Bronchial epithelial cell (primary cell): ENCODE measurements at regions not wholly inside any gene's neighbourhood (a gene's known extent, or its start where the extent isn't known, plus 50 kb on each side); places are given as distances from the start of the nearest gene placed in this dataset.

ENCODE experiments used
- DNase-seq: peaks from one replicate; pipeline ENCODE4 v3.0.0-alpha.2; 2010; ENCODE audit warnings: low read depth
- FAIRE-seq: peaks from 2 replicates; lab custom pipeline; 2011; peaks lifted over from hg19 to GRCh38; lab: Jason Lieb, UNC
- H3K27me3 ChIP-seq: 2 replicates; pipeline ENCODE4 v1.5.1; 2011; ENCODE audit warnings: low read length; ENCODE audit not compliant: control insufficient read depth, insufficient read depth
- H3K36me3 ChIP-seq: 2 replicates; pipeline ENCODE4 v1.5.1; 2011; ENCODE audit warnings: low read length; ENCODE audit not compliant: control insufficient read depth, insufficient read depth
- H3K4me3 ChIP-seq: 2 replicates; pipeline ENCODE4 v1.5.1; 2011; ENCODE audit warnings: mild to moderate bottlenecking, low read depth, low read length, control low read depth
- TF ChIP-seq, protein P1 (sequence below): IDR thresholded peaks from 2 replicates; pipeline ENCODE4 v1.5.1; 2011; ENCODE audit warnings: mild to moderate bottlenecking, moderate library complexity, low read length, control low read depth, inconsistent platforms; ENCODE audit not compliant: insufficient read depth, severe bottlenecking

DNA sequence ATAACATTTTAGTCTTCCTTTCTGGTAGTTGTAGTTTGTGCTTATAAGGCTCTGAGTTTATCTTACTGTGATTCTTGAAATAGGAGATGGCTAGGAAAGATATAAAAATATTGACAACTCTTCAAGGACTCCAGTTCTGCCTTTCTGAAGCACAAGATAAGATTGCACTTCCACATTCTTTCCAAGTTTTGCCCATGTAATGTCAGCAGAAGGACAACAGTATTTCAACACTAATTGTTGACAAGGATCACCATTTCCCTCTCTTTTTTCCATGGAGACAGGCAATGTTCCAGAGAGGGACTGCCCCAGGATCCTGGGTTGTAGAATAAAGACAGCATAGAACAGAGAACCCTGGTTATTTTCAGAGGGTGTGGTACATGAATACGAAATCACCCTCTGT lies 279.1 kb upstream of the CNTNAP5 start:
- TF ChIP-seq, protein P1, sequence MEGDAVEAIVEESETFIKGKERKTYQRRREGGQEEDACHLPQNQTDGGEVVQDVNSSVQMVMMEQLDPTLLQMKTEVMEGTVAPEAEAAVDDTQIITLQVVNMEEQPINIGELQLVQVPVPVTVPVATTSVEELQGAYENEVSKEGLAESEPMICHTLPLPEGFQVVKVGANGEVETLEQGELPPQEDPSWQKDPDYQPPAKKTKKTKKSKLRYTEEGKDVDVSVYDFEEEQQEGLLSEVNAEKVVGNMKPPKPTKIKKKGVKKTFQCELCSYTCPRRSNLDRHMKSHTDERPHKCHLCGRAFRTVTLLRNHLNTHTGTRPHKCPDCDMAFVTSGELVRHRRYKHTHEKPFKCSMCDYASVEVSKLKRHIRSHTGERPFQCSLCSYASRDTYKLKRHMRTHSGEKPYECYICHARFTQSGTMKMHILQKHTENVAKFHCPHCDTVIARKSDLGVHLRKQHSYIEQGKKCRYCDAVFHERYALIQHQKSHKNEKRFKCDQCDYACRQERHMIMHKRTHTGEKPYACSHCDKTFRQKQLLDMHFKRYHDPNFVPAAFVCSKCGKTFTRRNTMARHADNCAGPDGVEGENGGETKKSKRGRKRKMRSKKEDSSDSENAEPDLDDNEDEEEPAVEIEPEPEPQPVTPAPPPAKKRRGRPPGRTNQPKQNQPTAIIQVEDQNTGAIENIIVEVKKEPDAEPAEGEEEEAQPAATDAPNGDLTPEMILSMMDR: no peak
- FAIRE-seq (no peak), DNase-seq (no peak)
- H3K36me3 ChIP-seq: no peaks in the 10 kb centered on the region
- H3K4me3 ChIP-seq: no peak overlapping the region
- H3K27me3 ChIP-seq: no peaks in the 10 kb centered on the region

DNA sequence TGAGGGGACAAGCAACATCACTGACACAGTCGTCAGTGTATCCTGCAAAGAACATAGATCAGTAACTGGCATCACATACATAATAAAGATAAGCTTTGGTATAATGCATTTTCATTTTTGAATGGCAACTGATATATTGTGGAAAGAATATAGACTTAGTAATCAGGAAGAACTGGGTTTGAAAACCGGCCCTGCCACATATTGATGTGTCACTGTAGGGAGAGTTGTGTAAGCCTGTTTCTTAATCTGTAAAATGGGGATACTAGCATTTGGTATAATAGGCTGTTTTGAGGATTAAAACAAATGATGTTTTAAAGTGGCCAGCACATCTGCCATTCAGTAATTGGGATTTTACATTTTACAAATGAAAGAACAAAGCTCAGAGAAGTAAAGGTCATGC lies 277.8 kb upstream of the CNTNAP5 start:
- H3K36me3 ChIP-seq: no peaks in the 10 kb centered on the region
- H3K4me3 ChIP-seq: no peak overlapping the region
- TF ChIP-seq, protein P1: no peak
- no peaks in the 10 kb centered on the region for H3K27me3 ChIP-seq
- DNase-seq (peak; percentile 13), FAIRE-seq (no peak)

DNA sequence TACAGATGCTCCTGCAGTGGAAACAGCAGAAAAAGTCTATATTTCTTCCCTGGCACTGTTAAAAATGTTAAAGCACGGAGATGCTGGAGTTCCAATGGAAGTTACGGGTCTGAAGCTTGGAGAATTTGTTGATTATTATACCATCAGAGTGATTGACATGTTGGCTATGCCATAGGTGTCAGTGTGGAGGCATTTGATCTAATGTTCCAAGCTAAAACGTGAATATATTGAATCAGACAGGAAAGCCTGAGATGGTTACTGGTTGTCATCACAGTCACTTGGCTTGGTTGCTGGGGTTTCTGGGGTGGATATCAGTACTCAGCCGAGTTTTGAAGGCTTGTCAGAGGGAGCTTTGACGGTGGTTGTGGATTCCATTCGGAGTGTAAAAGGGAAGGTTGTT lies 262.9 kb upstream of the CNTNAP5 start:
- Histone ChIP-seq H3K36me3 (no peaks in the 10 kb centered on the region), H3K4me3 (no peak overlapping the region), H3K27me3 (no peaks in the 10 kb centered on the region)
- TF ChIP-seq, protein P1: no peak
- no peak for DNase-seq
- FAIRE-seq: no peak

DNA sequence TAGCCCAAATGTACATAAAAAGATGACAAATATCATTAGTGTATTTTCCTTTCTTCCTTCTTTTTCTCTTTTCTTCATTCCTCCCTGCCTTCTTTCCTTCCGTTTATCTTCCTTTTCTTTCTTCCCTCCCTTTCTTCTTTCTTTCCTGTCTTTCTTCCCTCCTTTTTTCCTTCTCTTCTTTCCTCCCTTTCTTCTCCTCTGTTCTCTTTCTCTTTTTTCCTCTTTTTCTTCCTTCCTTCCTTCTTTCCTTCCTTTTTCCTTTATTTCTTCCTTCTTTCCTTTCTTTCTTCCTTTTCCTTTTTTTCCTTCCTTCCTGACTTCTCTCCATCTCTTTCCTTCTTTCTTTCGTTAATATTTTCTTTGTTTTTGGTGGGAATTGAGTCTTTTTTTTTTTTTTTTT lies 256.9 kb upstream of the CNTNAP5 start:
- Histone ChIP-seq H3K27me3 (no peaks in the 10 kb centered on the region), H3K36me3 (no peaks in the 10 kb centered on the region), H3K4me3 (no peak overlapping the region)
- no peak for FAIRE-seq
- TF ChIP-seq, protein P1: no peak
- no peak for DNase-seq

DNA sequence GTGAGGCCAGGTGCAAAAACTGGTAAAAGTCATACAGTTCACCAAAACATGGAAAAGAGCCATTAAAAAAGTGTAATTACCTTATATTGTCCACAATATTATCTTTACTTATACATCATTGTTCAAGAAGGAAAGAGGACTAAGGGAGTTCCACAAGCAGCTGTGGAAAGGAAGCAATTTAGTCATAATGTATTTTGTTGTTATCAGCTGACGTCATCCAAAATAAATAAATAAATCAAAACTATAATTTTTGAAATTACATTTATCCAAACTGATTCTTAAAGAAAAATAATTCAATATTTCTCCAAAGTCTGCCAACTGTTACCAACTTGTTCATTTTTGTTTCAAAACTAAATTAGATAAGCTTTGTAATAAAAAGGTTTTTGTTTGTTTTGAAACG lies 256.1 kb upstream of the CNTNAP5 start:
- H3K27me3 ChIP-seq: no peaks in the 10 kb centered on the region
- H3K4me3 ChIP-seq: no peak overlapping the region
- TF ChIP-seq, protein P1: no peak
- DNase-seq (no peak), FAIRE-seq (no peak)
- H3K36me3 ChIP-seq: no peaks in the 10 kb centered on the region

DNA sequence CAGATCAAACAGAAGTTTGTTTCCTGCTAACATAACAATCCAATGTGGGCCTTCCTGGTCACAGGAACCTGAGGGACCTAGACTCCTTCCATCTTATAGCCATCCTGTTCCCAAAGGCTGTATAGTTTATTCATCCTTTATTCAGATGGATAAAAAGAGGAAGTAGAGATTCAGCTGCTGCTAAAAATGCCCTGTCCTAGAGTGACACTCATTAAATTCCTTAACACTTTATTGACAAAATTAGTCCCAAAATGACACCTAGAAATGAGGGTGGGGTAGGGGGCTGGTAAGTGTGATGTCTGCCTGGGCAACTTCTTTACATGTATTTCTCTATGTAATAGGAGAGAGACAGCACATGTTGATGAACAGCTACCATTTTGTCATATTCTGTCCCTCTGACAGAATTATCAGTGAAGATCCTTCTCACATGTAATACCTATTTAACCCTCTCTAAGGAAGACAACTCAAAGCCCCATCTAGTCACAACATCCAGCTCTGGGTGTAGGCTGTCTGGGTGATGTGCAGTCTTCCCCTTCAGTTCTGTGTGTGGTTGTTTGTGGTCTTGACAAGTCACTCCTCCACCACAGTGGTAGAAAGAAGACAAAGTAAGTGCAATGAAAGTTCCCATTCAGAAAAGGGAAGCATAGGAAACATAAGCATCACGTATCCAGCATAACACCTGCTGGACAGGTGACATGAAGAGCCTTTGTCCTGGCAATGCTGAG lies 253.9 kb upstream of the CNTNAP5 start:
- H3K4me3 ChIP-seq: no peak overlapping the region
- no peak for FAIRE-seq
- no peaks in the 10 kb centered on the region for H3K36me3 ChIP-seq
- DNase-seq: no peak
- H3K27me3 ChIP-seq: no peaks in the 10 kb centered on the region
- TF ChIP-seq, protein P1: no peak
